ENCODE measurements at regions not wholly inside any gene's neighbourhood (a gene's known extent, or its start where the extent isn't known, plus 50 kb on each side); places are given as distances from the start of the nearest gene placed in this dataset.
A peak's percentile ranks its signal among the peaks of the same experiment; 100 is the strongest.

- no peak for TF ChIP-seq CTCF (IDR thresholded peaks at IDR 0.05; ENCODE audit: low read depth, low read length)
- ChIA-PET POLR2A (no interaction called here), CTCF (no interaction called here)
- H3K27ac ChIP-seq (ENCODE audit: low read depth, low read length): no peak overlapping the region
- no peaks in the 10 kb centered on the region for H3K27me3 ChIP-seq (ENCODE audit: control insufficient read depth, insufficient read depth, low read length)
- no peak for DNase-seq (ENCODE audit: low read depth, low spot score)
- no peaks in the 10 kb centered on the region for H3K9me3 ChIP-seq (ENCODE audit: control insufficient read depth, insufficient read depth, low read length)
- H3K4me3 ChIP-seq (ENCODE audit: low read depth, low read length): no peak overlapping the region
These were observed 439.5 kb downstream of the PLPP3 start for GRCh38 chr1:56139836-56140235.

- no peaks in the 10 kb centered on the region for H3K27me3 ChIP-seq (ENCODE audit: control insufficient read depth, insufficient read depth, low read length)
- POLR2A ChIA-PET: interaction anchor here (0.6 kb wide), 1 partner anchor 439 kb away, joined by 3 read pairs; no protein-coding TSS in a partner anchor
- CTCF ChIA-PET: no interaction called here
- DNase-seq (ENCODE audit: low read depth, low spot score): peak; percentile 13
- H3K4me3 ChIP-seq (ENCODE audit: low read depth, low read length): no peak overlapping the region
- H3K9me3 ChIP-seq (ENCODE audit: control insufficient read depth, insufficient read depth, low read length): no peaks in the 10 kb centered on the region
- TF ChIP-seq CTCF (IDR thresholded peaks at IDR 0.05; ENCODE audit: low read depth, low read length): no peak
- no peak overlapping the region for H3K27ac ChIP-seq (ENCODE audit: low read depth, low read length)
These were observed 441.6 kb downstream of the PLPP3 start for GRCh38 chr1:56137521-56138505.

GRCh38 chr1:56137090-56137489 is 442.3 kb downstream of the PLPP3 start:
- TF ChIP-seq CTCF (IDR thresholded peaks at IDR 0.05; ENCODE audit: low read depth, low read length): no peak
- DNase-seq (ENCODE audit: low read depth, low spot score): no peak
- Histone ChIP-seq H3K27ac (ENCODE audit: low read depth, low read length) (no peak overlapping the region), H3K4me3 (ENCODE audit: low read depth, low read length) (no peak overlapping the region), H3K9me3 (ENCODE audit: control insufficient read depth, insufficient read depth, low read length) (no peaks in the 10 kb centered on the region), H3K27me3 (ENCODE audit: control insufficient read depth, insufficient read depth, low read length) (no peaks in the 10 kb centered on the region)
- ChIA-PET CTCF (no interaction called here), POLR2A (no interaction called here)

GRCh38 chr1:56135864-56136147 is 443.6 kb downstream of the PLPP3 start:
- CTCF ChIA-PET: no interaction called here
- H3K4me3 ChIP-seq (ENCODE audit: low read depth, low read length): no peak overlapping the region
- no peak for DNase-seq (ENCODE audit: low read depth, low spot score)
- TF ChIP-seq CTCF (IDR thresholded peaks at IDR 0.05; ENCODE audit: low read depth, low read length): no peak
- H3K27ac ChIP-seq (ENCODE audit: low read depth, low read length): no peak overlapping the region
- POLR2A ChIA-PET: interaction anchor here (0.5 kb wide), 1 partner anchor 310 kb away, joined by 3 read pairs; no protein-coding TSS in a partner anchor
- no peaks in the 10 kb centered on the region for H3K27me3 ChIP-seq (ENCODE audit: control insufficient read depth, insufficient read depth, low read length)
- no peaks in the 10 kb centered on the region for H3K9me3 ChIP-seq (ENCODE audit: control insufficient read depth, insufficient read depth, low read length)

GRCh38 chr1:56135069-56135863 is 444.1 kb downstream of the PLPP3 start:
- DNase-seq (ENCODE audit: low read depth, low spot score): no peak
- Histone ChIP-seq H3K4me3 (ENCODE audit: low read depth, low read length) (no peak overlapping the region), H3K9me3 (ENCODE audit: control insufficient read depth, insufficient read depth, low read length) (no peaks in the 10 kb centered on the region), H3K27me3 (ENCODE audit: control insufficient read depth, insufficient read depth, low read length) (no peaks in the 10 kb centered on the region), H3K27ac (ENCODE audit: low read depth, low read length) (no peak overlapping the region)
- TF ChIP-seq CTCF (IDR thresholded peaks at IDR 0.05; ENCODE audit: low read depth, low read length): no peak
- ChIA-PET CTCF (no interaction called here), POLR2A (interaction anchor here (0.5 kb wide), 1 partner anchor 309 kb away, joined by 3 read pairs; no protein-coding TSS in a partner anchor)
